GM21529 (cell line): ENCODE measurements at regions not wholly inside any gene's neighbourhood (a gene's known extent, or its start where the extent isn't known, plus 50 kb on each side); places are given as distances from the start of the nearest gene placed in this dataset.
"Not testable (repeated sequence)": the region's sequence is repeated elsewhere in the genome, so short reads cannot be mapped to it uniquely, and the experiment has no call there.

Source experiments
- ATAC-seq: cut with Tn5 transposase; IDR thresholded peaks from one replicate; pipeline ENCODE4 v1.9.1; 2021; ENCODE audit not compliant: unreplicated experiment

GRCh38 chr11:96761451-96761850 is 371.6 kb downstream of the JRKL start:
- ATAC-seq: no peak

GRCh38 chr11:96763244-96763643 is 373.4 kb downstream of the JRKL start:
- no peak for ATAC-seq

- ATAC-seq: no peak
Measured at GRCh38 chr11:96778272-96778671, 388.5 kb downstream of the JRKL start.

GRCh38 chr11:96779030-96779429 is 389.2 kb downstream of the JRKL start:
- ATAC-seq: no peak

- ATAC-seq: no peak
Measured at GRCh38 chr11:96781082-96781481, 391.3 kb downstream of the JRKL start.

- no peak for ATAC-seq
Measured at GRCh38 chr11:96782632-96783031, 392.8 kb downstream of the JRKL start.

GRCh38 chr11:96783311-96783710 is 393.5 kb downstream of the JRKL start:
- no peak for ATAC-seq

- no peak for ATAC-seq
Measured at GRCh38 chr11:96785073-96785472, 395.3 kb downstream of the JRKL start.

GRCh38 chr11:96794152-96794551 is 404.3 kb downstream of the JRKL start:
- ATAC-seq: no peak

- ATAC-seq: no peak
Measured at GRCh38 chr11:96798445-96798844, 408.6 kb downstream of the JRKL start.

GRCh38 chr11:96815236-96815635 is 425.4 kb downstream of the JRKL start:
- ATAC-seq: no peak

- ATAC-seq: no peak
Measured at GRCh38 chr11:96817482-96818399, 427.9 kb downstream of the JRKL start.

GRCh38 chr11:96827164-96827563 is 437.4 kb downstream of the JRKL start:
- no peak for ATAC-seq

- no peak for ATAC-seq
Measured at GRCh38 chr11:96841792-96842191, 452.0 kb downstream of the JRKL start.

- ATAC-seq: no peak
Measured at GRCh38 chr11:96842731-96843130, 452.9 kb downstream of the JRKL start.

GRCh38 chr11:96854425-96854824 is 464.6 kb downstream of the JRKL start:
- ATAC-seq: no peak

- not testable (repeated sequence) for ATAC-seq
Measured at GRCh38 chr11:96861722-96862121, 471.9 kb downstream of the JRKL start.

GRCh38 chr11:96863520-96863919 is 473.7 kb downstream of the JRKL start:
- no peak for ATAC-seq

- ATAC-seq: no peak
Measured at GRCh38 chr11:96865020-96865419, 475.2 kb downstream of the JRKL start.

- ATAC-seq: no peak
Measured at GRCh38 chr11:96869207-96869606, 479.4 kb downstream of the JRKL start.

- ATAC-seq: no peak
Measured at GRCh38 chr11:96875712-96876111, 485.9 kb downstream of the JRKL start.

GRCh38 chr11:96878299-96879051 is 488.7 kb downstream of the JRKL start:
- ATAC-seq: no peak
